Vagina (tissue), 2 donors: ENCODE measurements at regions not wholly inside any gene's neighbourhood (a gene's known extent, or its start where the extent isn't known, plus 50 kb on each side); places are given as distances from the start of the nearest gene placed in this dataset.

Experiments
- DNase-seq, 2 donors: peaks; one replicate each; pipeline ENCODE4 v3.0.0-alpha.2; 2017; ENCODE audit errors: extremely low spot score in 2 of 2
- H3K27ac ChIP-seq: fragments of 200-600 bp; sonication (generic); one replicate; pipeline ENCODE4 v1.5.1; 2019
- H3K27me3 ChIP-seq: fragments of 200-600 bp; sonication (generic); one replicate; pipeline ENCODE4 v1.5.1; 2019
- H3K36me3 ChIP-seq, 2 donors: fragments of 200-600 bp; sonication (generic); one replicate each; pipeline ENCODE4 v1.5.1; 2017 to 2019
- H3K4me1 ChIP-seq: fragments of 200-600 bp; sonication (generic); one replicate; pipeline ENCODE4 v1.5.1; 2019
- H3K4me3 ChIP-seq, 2 donors: fragments of 200-600 bp; sonication (generic); 1 replicate in 1 of 2; 2 replicates in 1 of 2; pipeline ENCODE4 v1.5.1; 2016 to 2019
- H3K9me3 ChIP-seq: fragments of 200-600 bp; sonication (generic); one replicate; pipeline ENCODE4 v1.5.1; 2019
- POLR2A ChIP-seq, 2 donors: fragments of 450-650 bp; IDR thresholded peaks; one replicate each; pipeline ENCODE4 v1.6.1; 2017; ENCODE audit warnings: antibody characterized with exemption in 2 of 2, mild to moderate bottlenecking in 2 of 2, moderate library complexity in 2 of 2
- POLR2AphosphoS5 ChIP-seq, 2 donors: sonication (generic); formaldehyde crosslinking; IDR thresholded peaks; one replicate each; pipeline ENCODE4 v1.9.0; 2017; ENCODE audit warnings: antibody characterized with exemption in 2 of 2, mild to moderate bottlenecking in 2 of 2, low read depth in 1 of 2; ENCODE audit not compliant: insufficient read depth in 1 of 2
- intact Hi-C: fragments of 100-400 bp; cut with DNase I; formaldehyde crosslinking; loops from one replicate; pipeline ENCODE4 v1.15.1; 2023
- TF ChIP-seq, protein P1 (sequence below), 3 experiments: fragments of 450-650 bp in 2 of 3; fragments of 200-600 bp in 1 of 3; sonication (generic) in 1 of 3; IDR thresholded peaks; one replicate each; pipeline ENCODE4 v1.5.1; 2017 to 2019; ENCODE audit warnings: antibody characterized with exemption in 3 of 3, mild to moderate bottlenecking in 2 of 3, moderate library complexity in 2 of 3

DNA sequence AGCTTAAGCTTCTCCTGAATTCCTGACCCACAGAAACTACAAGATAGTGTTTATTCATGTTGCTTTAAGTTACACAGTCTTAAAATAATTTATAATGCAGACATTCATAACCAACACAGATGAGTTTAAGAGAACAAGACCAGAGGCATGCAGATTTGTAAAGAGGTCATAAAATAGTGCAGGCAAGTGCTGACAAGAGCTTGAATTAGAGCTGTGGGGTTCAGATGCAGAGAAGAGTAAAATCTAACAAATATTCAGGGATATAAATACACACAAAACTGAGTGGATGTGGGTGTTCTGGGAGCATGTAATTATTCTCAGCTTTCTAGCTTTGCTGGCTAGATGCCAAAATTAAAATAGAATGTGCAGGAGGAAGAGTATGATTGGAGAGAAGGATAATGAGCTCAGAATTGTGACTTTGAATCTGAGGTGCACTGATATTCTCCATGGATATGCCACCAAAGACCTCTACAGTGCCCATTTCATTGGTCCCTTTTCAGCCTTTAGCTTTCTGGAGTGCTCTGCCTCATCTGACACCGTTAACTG lies 291.9 kb upstream of the SGK1 start:
- intact Hi-C loops = loop anchor here (5.0 kb wide), 1 partner anchor 1138 kb away; no protein-coding TSS in a partner anchor
- no peak overlapping the region for H3K4me3 ChIP-seq

DNA sequence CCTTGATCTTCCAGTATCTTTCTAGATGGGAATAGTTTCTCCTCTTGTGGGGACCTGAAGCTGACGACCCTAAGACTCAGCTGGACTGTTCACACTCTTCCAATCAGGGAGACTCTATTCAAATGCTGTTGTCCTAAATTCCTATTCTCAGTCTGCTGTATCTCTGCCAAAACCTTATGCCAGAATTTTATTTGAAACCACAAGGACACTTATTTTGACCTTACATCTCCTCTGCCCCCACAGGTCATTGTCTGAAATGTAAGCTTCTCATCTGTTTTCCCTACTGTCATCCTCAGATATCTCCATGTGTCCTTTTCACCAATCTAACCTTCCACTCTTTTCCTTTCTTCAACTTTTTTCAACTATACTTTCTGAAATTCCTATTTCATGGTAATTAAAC lies 289.5 kb upstream of the SGK1 start:
- Histone ChIP-seq H3K4me3 (no peak overlapping the region), H3K27ac (no peak overlapping the region), H3K9me3 (no peaks in the 10 kb centered on the region), H3K27me3 (no peaks in the 10 kb centered on the region), H3K36me3 (no peaks in the 10 kb centered on the region), H3K4me1 (peaks cover 12% of the 10 kb centered on the region)
- TF ChIP-seq, protein P1, sequence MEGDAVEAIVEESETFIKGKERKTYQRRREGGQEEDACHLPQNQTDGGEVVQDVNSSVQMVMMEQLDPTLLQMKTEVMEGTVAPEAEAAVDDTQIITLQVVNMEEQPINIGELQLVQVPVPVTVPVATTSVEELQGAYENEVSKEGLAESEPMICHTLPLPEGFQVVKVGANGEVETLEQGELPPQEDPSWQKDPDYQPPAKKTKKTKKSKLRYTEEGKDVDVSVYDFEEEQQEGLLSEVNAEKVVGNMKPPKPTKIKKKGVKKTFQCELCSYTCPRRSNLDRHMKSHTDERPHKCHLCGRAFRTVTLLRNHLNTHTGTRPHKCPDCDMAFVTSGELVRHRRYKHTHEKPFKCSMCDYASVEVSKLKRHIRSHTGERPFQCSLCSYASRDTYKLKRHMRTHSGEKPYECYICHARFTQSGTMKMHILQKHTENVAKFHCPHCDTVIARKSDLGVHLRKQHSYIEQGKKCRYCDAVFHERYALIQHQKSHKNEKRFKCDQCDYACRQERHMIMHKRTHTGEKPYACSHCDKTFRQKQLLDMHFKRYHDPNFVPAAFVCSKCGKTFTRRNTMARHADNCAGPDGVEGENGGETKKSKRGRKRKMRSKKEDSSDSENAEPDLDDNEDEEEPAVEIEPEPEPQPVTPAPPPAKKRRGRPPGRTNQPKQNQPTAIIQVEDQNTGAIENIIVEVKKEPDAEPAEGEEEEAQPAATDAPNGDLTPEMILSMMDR (IDR thresholded peaks at IDR 0.05) = no peak
- TF ChIP-seq POLR2A (IDR thresholded peaks at IDR 0.05) (no peak), POLR2AphosphoS5 (IDR thresholded peaks at IDR 0.05; ENCODE audit: insufficient read depth in 1 of 2, low read depth in 1 of 2) (no peak)
- DNase-seq = no peak
- intact Hi-C loops = loop anchor here (5.0 kb wide), 1 partner anchor 1140 kb away; no protein-coding TSS in a partner anchor

More for the DNA sequence above, 291.9 kb upstream of the SGK1 start:
- no peaks in the 10 kb centered on the region for H3K9me3 ChIP-seq
- TF ChIP-seq POLR2A (IDR thresholded peaks at IDR 0.05) (no peak), POLR2AphosphoS5 (IDR thresholded peaks at IDR 0.05; ENCODE audit: insufficient read depth in 1 of 2, low read depth in 1 of 2) (no peak)
- TF ChIP-seq, protein P1 (IDR thresholded peaks at IDR 0.05) = no peak
- H3K27me3 ChIP-seq = no peaks in the 10 kb centered on the region
- H3K36me3 ChIP-seq = no peaks in the 10 kb centered on the region
- no peak overlapping the region for H3K27ac ChIP-seq
- H3K4me1 ChIP-seq = peaks cover 12% of the 10 kb centered on the region
- DNase-seq = no peak

DNA sequence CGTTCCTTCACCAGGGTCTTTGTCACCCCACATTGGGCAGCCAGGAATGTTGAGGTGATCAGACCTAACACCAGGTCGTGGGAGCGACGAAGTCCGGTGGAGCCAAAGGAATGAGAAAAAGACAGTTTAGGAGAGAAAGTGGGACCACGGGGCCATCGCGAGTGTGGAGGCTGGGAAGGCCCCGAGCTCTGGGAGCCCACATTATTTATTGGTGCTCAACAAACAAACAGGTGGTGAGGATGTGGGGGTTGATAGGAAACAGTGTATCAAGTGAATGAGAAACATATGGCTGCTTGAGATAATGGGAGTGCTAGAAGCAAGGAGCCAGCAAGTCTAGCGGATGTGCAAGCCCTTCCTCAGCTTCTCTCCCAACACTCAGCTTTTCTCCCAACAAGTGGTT lies 287.1 kb upstream of the SGK1 start:
- Histone ChIP-seq H3K4me1 (peaks cover 7% of the 10 kb centered on the region), H3K27ac (no peak overlapping the region), H3K4me3 (no peak overlapping the region), H3K36me3 (no peaks in the 10 kb centered on the region), H3K9me3 (no peaks in the 10 kb centered on the region), H3K27me3 (no peaks in the 10 kb centered on the region)
- intact Hi-C loops = loop anchor here (5.0 kb wide), 1 partner anchor 1142 kb away; no protein-coding TSS in a partner anchor
- TF ChIP-seq, protein P1 (IDR thresholded peaks at IDR 0.05) = no peak
- TF ChIP-seq POLR2A (IDR thresholded peaks at IDR 0.05) (no peak), POLR2AphosphoS5 (IDR thresholded peaks at IDR 0.05; ENCODE audit: insufficient read depth in 1 of 2, low read depth in 1 of 2) (no peak)
- no peak for DNase-seq

DNA sequence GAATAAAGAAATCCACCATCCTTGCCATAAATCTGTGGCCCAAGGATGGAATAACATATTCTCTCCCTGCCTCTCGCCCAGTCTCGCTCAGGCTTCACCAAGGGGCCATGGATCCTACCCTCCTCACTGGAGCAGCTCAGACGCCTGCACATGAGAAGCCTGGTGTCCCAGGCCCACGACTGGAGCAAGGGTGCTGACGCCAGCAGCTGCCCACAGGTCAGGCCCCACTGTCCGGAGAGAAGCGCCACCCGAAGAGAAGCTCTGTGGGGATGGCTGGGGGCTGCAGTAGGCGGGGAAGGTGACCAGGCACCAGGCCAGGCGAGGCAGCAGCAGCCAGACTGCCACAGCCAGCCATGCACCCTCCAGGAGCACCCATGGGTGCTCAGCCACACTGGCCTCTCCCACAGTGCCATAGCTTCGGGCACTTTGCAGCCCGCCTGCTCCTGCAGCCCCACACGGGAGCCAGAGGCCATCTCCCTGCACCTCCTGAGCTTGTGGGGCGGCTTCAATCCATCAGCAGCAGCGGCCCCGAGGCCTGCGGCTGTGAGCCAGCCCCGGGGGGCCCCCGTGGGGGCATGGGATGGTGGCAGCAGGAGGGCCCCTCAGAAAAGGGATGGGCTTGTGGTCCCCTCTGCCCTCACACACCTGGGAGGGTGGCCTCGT lies 286.2 kb upstream of the SGK1 start:
- no peak for DNase-seq
- no peak for TF ChIP-seq POLR2AphosphoS5 (IDR thresholded peaks at IDR 0.05; ENCODE audit: insufficient read depth in 1 of 2, low read depth in 1 of 2)
- TF ChIP-seq, protein P1 (IDR thresholded peaks at IDR 0.05) = no peak
- TF ChIP-seq POLR2A (IDR thresholded peaks at IDR 0.05) = no peak
- H3K4me3 ChIP-seq = no peak overlapping the region
- no peaks in the 10 kb centered on the region for H3K27me3 ChIP-seq
- intact Hi-C loops = no loop called here
- no peaks in the 10 kb centered on the region for H3K36me3 ChIP-seq
- no peak overlapping the region for H3K27ac ChIP-seq
- no peaks in the 10 kb centered on the region for H3K4me1 ChIP-seq
- no peaks in the 10 kb centered on the region for H3K9me3 ChIP-seq

- Histone ChIP-seq H3K36me3 (no peaks in the 10 kb centered on the region), H3K9me3 (no peaks in the 10 kb centered on the region), H3K27ac (no peak overlapping the region), H3K4me3 (no peak overlapping the region), H3K27me3 (no peaks in the 10 kb centered on the region), H3K4me1 (no peaks in the 10 kb centered on the region)
- no peak for DNase-seq
- intact Hi-C loops = no loop called here
- no peak for TF ChIP-seq POLR2AphosphoS5 (IDR thresholded peaks at IDR 0.05; ENCODE audit: insufficient read depth in 1 of 2, low read depth in 1 of 2)
- TF ChIP-seq, protein P1 (IDR thresholded peaks at IDR 0.05) = no peak
Measured at GRCh38 chr6:134603561-134603960, 285.6 kb upstream of the SGK1 start.
